ENCODE measurements at regions not wholly inside any gene's neighbourhood (a gene's known extent, or its start where the extent isn't known, plus 50 kb on each side); places are given as distances from the start of the nearest gene placed in this dataset.

DNA sequence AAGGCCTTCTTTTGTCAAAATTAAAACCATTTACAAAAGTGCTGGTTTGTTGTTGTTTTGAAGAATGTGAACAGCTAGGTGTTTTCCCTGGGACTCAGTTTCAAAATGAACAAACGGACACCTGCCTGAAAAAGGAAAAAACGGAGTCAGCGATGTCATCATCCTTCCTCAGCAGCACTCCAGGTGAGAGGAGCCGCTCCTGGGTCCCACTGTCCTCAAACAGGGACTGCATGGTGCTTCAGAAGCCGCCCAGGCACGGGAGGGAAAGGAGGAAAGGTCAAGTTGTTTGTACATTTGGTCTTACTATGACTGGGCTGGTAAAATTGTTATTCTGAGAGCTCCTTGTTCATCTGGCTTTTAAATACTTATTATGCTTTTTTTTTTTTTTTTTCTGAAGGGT, 69.0 kb upstream of the ZSWIM6 start:
- TF ChIP-seq, protein P1, sequence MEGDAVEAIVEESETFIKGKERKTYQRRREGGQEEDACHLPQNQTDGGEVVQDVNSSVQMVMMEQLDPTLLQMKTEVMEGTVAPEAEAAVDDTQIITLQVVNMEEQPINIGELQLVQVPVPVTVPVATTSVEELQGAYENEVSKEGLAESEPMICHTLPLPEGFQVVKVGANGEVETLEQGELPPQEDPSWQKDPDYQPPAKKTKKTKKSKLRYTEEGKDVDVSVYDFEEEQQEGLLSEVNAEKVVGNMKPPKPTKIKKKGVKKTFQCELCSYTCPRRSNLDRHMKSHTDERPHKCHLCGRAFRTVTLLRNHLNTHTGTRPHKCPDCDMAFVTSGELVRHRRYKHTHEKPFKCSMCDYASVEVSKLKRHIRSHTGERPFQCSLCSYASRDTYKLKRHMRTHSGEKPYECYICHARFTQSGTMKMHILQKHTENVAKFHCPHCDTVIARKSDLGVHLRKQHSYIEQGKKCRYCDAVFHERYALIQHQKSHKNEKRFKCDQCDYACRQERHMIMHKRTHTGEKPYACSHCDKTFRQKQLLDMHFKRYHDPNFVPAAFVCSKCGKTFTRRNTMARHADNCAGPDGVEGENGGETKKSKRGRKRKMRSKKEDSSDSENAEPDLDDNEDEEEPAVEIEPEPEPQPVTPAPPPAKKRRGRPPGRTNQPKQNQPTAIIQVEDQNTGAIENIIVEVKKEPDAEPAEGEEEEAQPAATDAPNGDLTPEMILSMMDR (IDR thresholded peaks at IDR 0.05), result no peak
- TF ChIP-seq POLR2A (IDR thresholded peaks at IDR 0.05), result no peak
